H9 (cell line): ENCODE measurements at regions not wholly inside any gene's neighbourhood (a gene's known extent, or its start where the extent isn't known, plus 50 kb on each side); places are given as distances from the start of the nearest gene placed in this dataset.

Experiments
- DNase-seq: peaks from one replicate; pipeline ENCODE4 v3.0.0-alpha.2; 2017
- H2AFZ ChIP-seq: one replicate; pipeline ENCODE4 v1.6.1; 2013; ENCODE audit warnings: mild to moderate bottlenecking, low read length, control low read depth, moderate library complexity
- H2AK5ac ChIP-seq: 2 replicates; pipeline ENCODE4 v1.6.1; 2013; ENCODE audit warnings: low read length, control low read depth, mixed read lengths; ENCODE audit not compliant: insufficient read length
- H2BK120ac ChIP-seq: one replicate; pipeline ENCODE4 v1.6.1; 2013; ENCODE audit warnings: low read depth, mild to moderate bottlenecking, low read length, control low read depth, inconsistent platforms; ENCODE audit not compliant: poor library complexity, severe bottlenecking
- H2BK12ac ChIP-seq: 2 replicates; pipeline ENCODE4 v1.6.1; 2013; ENCODE audit warnings: low read length, control low read depth, mixed read lengths, low read depth; ENCODE audit not compliant: insufficient read length
- H2BK15ac ChIP-seq: 2 replicates; pipeline ENCODE4 v1.6.1; 2013; ENCODE audit warnings: low read depth, low read length, control low read depth
- H2BK20ac ChIP-seq: one replicate; pipeline ENCODE4 v1.6.1; 2013; ENCODE audit warnings: low read depth, mild to moderate bottlenecking, low read length, control low read depth, inconsistent platforms; ENCODE audit not compliant: poor library complexity, severe bottlenecking
- H2BK5ac ChIP-seq: 2 replicates; pipeline ENCODE4 v1.6.1; 2013; ENCODE audit warnings: low read length, control low read depth, mixed read lengths; ENCODE audit not compliant: insufficient read length
- H3K14ac ChIP-seq: 2 replicates; pipeline ENCODE4 v1.6.1; 2013; ENCODE audit warnings: low read length, control low read depth; ENCODE audit not compliant: insufficient read depth
- H3K18ac ChIP-seq: 2 replicates; pipeline ENCODE4 v1.6.1; 2013; ENCODE audit warnings: low read depth, mild to moderate bottlenecking, mixed read lengths, low read length, control low read depth; ENCODE audit not compliant: insufficient read length
- H3K23ac ChIP-seq: 2 replicates; pipeline ENCODE4 v1.6.1; 2013; ENCODE audit warnings: low read length, control low read depth, mixed read lengths, low read depth; ENCODE audit not compliant: insufficient read length
- H3K23me2 ChIP-seq: 2 replicates; pipeline ENCODE4 v1.6.1; 2013; ENCODE audit warnings: low read depth, mild to moderate bottlenecking, mixed read lengths, low read length, control low read depth; ENCODE audit not compliant: insufficient read length, poor library complexity, severe bottlenecking
- H3K27ac ChIP-seq: 2 replicates; pipeline ENCODE4 v1.5.1; 2013; ENCODE audit warnings: low read length, control low read depth, mixed read lengths, low read depth; ENCODE audit not compliant: insufficient read length
- H3K27me3 ChIP-seq: 2 replicates; pipeline ENCODE4 v1.6.1; 2013; ENCODE audit warnings: low read length, control low read depth, inconsistent platforms; ENCODE audit not compliant: insufficient read depth
- H3K4ac ChIP-seq: 2 replicates; pipeline ENCODE4 v1.6.1; 2013; ENCODE audit warnings: low read depth, mild to moderate bottlenecking, control low read depth, inconsistent platforms, low read length, moderate library complexity
- H3K4me1 ChIP-seq: 2 replicates; pipeline ENCODE4 v1.6.1; 2013; ENCODE audit warnings: low read length, control low read depth, inconsistent platforms; ENCODE audit not compliant: insufficient read depth
- H3K4me2 ChIP-seq: 2 replicates; pipeline ENCODE4 v1.6.1; 2013; ENCODE audit warnings: low read length, control low read depth, mixed read lengths; ENCODE audit not compliant: insufficient read length, insufficient read depth
- H3K56ac ChIP-seq: 2 replicates; pipeline ENCODE4 v1.6.1; 2013; ENCODE audit warnings: low read depth, mild to moderate bottlenecking, mixed read lengths, low read length, control low read depth; ENCODE audit not compliant: insufficient read length
- H3K79me1 ChIP-seq: 2 replicates; pipeline ENCODE4 v1.6.1; 2013; ENCODE audit warnings: low read depth, mild to moderate bottlenecking, moderate library complexity, low read length, control low read depth, inconsistent platforms; ENCODE audit not compliant: insufficient read depth, poor library complexity, severe bottlenecking
- H3K79me2 ChIP-seq: 2 replicates; pipeline ENCODE4 v1.6.1; 2013; ENCODE audit warnings: low read length, control low read depth, inconsistent platforms; ENCODE audit not compliant: insufficient read depth
- H3K9ac ChIP-seq: 2 replicates; pipeline ENCODE4 v1.6.1; 2013; ENCODE audit warnings: low read length, control low read depth, mixed read lengths; ENCODE audit not compliant: insufficient read length; ENCODE audit errors: extremely low read depth
- H3K9me3 ChIP-seq: one replicate; pipeline ENCODE4 v1.6.1; 2013; ENCODE audit warnings: low read depth, low read length, inconsistent platforms; ENCODE audit not compliant: control insufficient read depth
- H3T11ph ChIP-seq: one replicate; pipeline ENCODE4 v1.6.1; 2013; ENCODE audit warnings: mild to moderate bottlenecking, low read length, control low read depth, inconsistent platforms
- H4K20me1 ChIP-seq: one replicate; pipeline ENCODE4 v1.6.1; 2013; ENCODE audit not compliant: control insufficient read depth, insufficient read length, insufficient read depth
- H4K5ac ChIP-seq: 2 replicates; pipeline ENCODE4 v1.6.1; 2013; ENCODE audit warnings: low read depth, mild to moderate bottlenecking, mixed read lengths, low read length, control low read depth; ENCODE audit not compliant: insufficient read length
- H4K8ac ChIP-seq: replicated peaks from 2 replicates; pipeline ENCODE4 v1.6.1; 2013; ENCODE audit warnings: low read length, control low read depth, mixed read lengths, low read depth; ENCODE audit not compliant: insufficient read length
- H4K91ac ChIP-seq: 2 replicates; pipeline ENCODE4 v1.6.1; 2013; ENCODE audit warnings: low read depth, mild to moderate bottlenecking, moderate library complexity, mixed read lengths, low read length, control low read depth; ENCODE audit not compliant: insufficient read length
- H3K27ac Mint-ChIP-seq, 3 experiments: 2 replicates in 2 of 3; 3 replicates in 1 of 3; pipeline ENCODE4 v1.8.0; 2020 to 2021; ENCODE audit warnings: mixed read lengths in 3 of 3, mild to moderate bottlenecking in 1 of 3, moderate library complexity in 1 of 3
- H3K27me3 Mint-ChIP-seq: 2 replicates; pipeline ENCODE4 v1.8.0; 2021; ENCODE audit warnings: low read depth, mild to moderate bottlenecking, moderate library complexity, mixed read lengths
- H3K36me3 Mint-ChIP-seq, 3 experiments: 2 replicates in 2 of 3; 3 replicates in 1 of 3; pipeline ENCODE4 v1.8.0; 2020 to 2021; ENCODE audit warnings: low read depth in 3 of 3, mixed read lengths in 3 of 3; ENCODE audit not compliant: insufficient read depth in 1 of 3
- H3K4me1 Mint-ChIP-seq, 2 experiments: 2 replicates each; pipeline ENCODE4 v1.8.0; 2020; ENCODE audit warnings: mixed read lengths in 2 of 2
- H3K4me3 Mint-ChIP-seq, 2 experiments: 2 replicates in 1 of 2; 3 replicates in 1 of 2; pipeline ENCODE4 v1.8.0; 2020 to 2021; ENCODE audit warnings: mild to moderate bottlenecking in 2 of 2, mixed read lengths in 2 of 2, moderate library complexity in 1 of 2
- H3K9me3 Mint-ChIP-seq, 2 experiments: 2 replicates in 1 of 2; 3 replicates in 1 of 2; pipeline ENCODE4 v1.8.0; 2020; ENCODE audit warnings: mild to moderate bottlenecking in 2 of 2, mixed read lengths in 2 of 2, moderate library complexity in 1 of 2
- WGBS: extraction: QIAGEN DNeasy Blood & Tissue Kit; methylation state at CpG from one replicate; pipeline ENCODE4 v1.1.7; 2013; ENCODE audit warnings: missing lambda C conversion rate, low lambda C conversion rate, mixed read lengths; ENCODE audit not compliant: insufficient read length; ENCODE audit errors: extremely low coverage; 5-methylcytosine and 5-hydroxymethylcytosine counted together
- TF ChIP-seq, protein P1 (sequence below): fragments of 200-600 bp; sonication (generic); conservative IDR thresholded peaks from 3 replicates; pipeline ENCODE4 v1.8.0; 2021; ENCODE audit warnings: antibody characterized with exemption, mild to moderate bottlenecking

DNA sequence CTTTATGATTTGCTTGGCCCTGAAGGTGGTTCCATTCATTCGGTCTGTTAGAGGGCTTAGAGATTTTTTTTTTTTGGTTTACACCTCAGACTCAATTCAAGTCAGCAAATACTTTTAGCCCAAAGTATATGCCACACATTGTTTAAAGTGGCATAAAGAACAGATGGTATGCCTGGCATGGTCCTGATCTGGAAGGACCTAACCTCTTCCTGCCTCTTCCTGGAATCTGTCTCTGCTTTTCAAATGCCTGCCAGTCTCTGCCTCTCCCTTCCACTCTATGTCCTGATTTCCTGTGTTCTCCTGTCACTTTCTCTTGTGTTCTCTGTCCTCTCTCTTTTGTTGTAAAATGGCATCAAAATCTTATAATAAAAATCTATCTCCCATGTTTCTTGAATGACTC is 158.0 kb downstream of the ANKRD30B start:
- TF ChIP-seq, protein P1, sequence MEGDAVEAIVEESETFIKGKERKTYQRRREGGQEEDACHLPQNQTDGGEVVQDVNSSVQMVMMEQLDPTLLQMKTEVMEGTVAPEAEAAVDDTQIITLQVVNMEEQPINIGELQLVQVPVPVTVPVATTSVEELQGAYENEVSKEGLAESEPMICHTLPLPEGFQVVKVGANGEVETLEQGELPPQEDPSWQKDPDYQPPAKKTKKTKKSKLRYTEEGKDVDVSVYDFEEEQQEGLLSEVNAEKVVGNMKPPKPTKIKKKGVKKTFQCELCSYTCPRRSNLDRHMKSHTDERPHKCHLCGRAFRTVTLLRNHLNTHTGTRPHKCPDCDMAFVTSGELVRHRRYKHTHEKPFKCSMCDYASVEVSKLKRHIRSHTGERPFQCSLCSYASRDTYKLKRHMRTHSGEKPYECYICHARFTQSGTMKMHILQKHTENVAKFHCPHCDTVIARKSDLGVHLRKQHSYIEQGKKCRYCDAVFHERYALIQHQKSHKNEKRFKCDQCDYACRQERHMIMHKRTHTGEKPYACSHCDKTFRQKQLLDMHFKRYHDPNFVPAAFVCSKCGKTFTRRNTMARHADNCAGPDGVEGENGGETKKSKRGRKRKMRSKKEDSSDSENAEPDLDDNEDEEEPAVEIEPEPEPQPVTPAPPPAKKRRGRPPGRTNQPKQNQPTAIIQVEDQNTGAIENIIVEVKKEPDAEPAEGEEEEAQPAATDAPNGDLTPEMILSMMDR = no peak
- no peak overlapping the region for H3T11ph ChIP-seq
- no peak overlapping the region for H2AK5ac ChIP-seq
- H3K9me3 ChIP-seq = peaks cover 61% of the 10 kb centered on the region
- H2BK20ac ChIP-seq = no peak overlapping the region
- no peak overlapping the region for H3K14ac ChIP-seq
- H2BK12ac ChIP-seq = no peak overlapping the region
- H4K20me1 ChIP-seq = no peaks in the 10 kb centered on the region
- H3K27ac Mint-ChIP-seq = no peak overlapping the region
- no peak overlapping the region for H4K91ac ChIP-seq
- peaks cover 88 to 91% of the 10 kb centered on the region in 2 experiments for H3K9me3 Mint-ChIP-seq
- H3K4me1 Mint-ChIP-seq = no peaks in the 10 kb centered on the region
- no peak overlapping the region for H3K56ac ChIP-seq
- H3K9ac ChIP-seq = no peak overlapping the region
- H3K4me1 ChIP-seq = no peaks in the 10 kb centered on the region
- H3K27me3 ChIP-seq = no peaks in the 10 kb centered on the region
- H3K79me2 ChIP-seq = no peaks in the 10 kb centered on the region
- no peak overlapping the region for H2BK5ac ChIP-seq
- H3K4ac ChIP-seq = no peak overlapping the region
- H3K79me1 ChIP-seq = no peaks in the 10 kb centered on the region
- H2BK120ac ChIP-seq = no peak overlapping the region
- peaks cover 2% of the 10 kb centered on the region for H3K27me3 Mint-ChIP-seq
- H2AFZ ChIP-seq = no peak overlapping the region
- no peak overlapping the region for H4K8ac ChIP-seq
- H2BK15ac ChIP-seq = no peak overlapping the region
- peaks cover 8 to 41% (median 18%) of the 10 kb centered on the region in 3 experiments for H3K36me3 Mint-ChIP-seq
- no peaks in the 10 kb centered on the region for H3K23me2 ChIP-seq
- H3K27ac ChIP-seq = no peak overlapping the region
- H3K18ac ChIP-seq = no peak overlapping the region
- no peak overlapping the region for H3K4me2 ChIP-seq
- no peak overlapping the region for H3K4me3 Mint-ChIP-seq
- no peak overlapping the region for H4K5ac ChIP-seq
- no CpG with 5 or more reads among the region's 1 CpG for WGBS
- DNase-seq = no peak
- no peak overlapping the region for H3K23ac ChIP-seq
